SJSA1 (cell line): ENCODE measurements at regions not wholly inside any gene's neighbourhood (a gene's known extent, or its start where the extent isn't known, plus 50 kb on each side); places are given as distances from the start of the nearest gene placed in this dataset.

Source experiments
- DNase-seq, 2 experiments: peaks; one replicate each; pipeline ENCODE4 v3.0.0-alpha.2; 2015 to 2020; ENCODE audit warnings: low spot score in 2 of 2, low read depth in 1 of 2
- H3K27ac ChIP-seq: fragments of 250-450 bp; sonication (Bioruptor Pico); 2 replicates; pipeline ENCODE4 v1.5.1; 2020; ENCODE audit warnings: mild to moderate bottlenecking, moderate library complexity
- H3K27me3 ChIP-seq: fragments of 250-450 bp; sonication (Bioruptor Pico); replicated peaks from 2 replicates; pipeline ENCODE4 v1.5.1; 2020; ENCODE audit warnings: mild to moderate bottlenecking, moderate library complexity
- H3K36me3 ChIP-seq: fragments of 250-450 bp; sonication (Bioruptor Pico); 2 replicates; pipeline ENCODE4 v1.5.1; 2020; ENCODE audit warnings: mild to moderate bottlenecking
- H3K4me1 ChIP-seq: fragments of 250-450 bp; sonication (Bioruptor Pico); replicated peaks from 2 replicates; pipeline ENCODE4 v1.6.1; 2021; ENCODE audit warnings: mild to moderate bottlenecking
- H3K4me3 ChIP-seq: fragments of 250-450 bp; sonication (Bioruptor Pico); 2 replicates; pipeline ENCODE4 v1.5.1; 2020; ENCODE audit warnings: mild to moderate bottlenecking
- H3K9me3 ChIP-seq: fragments of 250-450 bp; sonication (Bioruptor Pico); replicated peaks from 2 replicates; pipeline ENCODE4 v1.5.1; 2020; ENCODE audit warnings: mild to moderate bottlenecking

DNA sequence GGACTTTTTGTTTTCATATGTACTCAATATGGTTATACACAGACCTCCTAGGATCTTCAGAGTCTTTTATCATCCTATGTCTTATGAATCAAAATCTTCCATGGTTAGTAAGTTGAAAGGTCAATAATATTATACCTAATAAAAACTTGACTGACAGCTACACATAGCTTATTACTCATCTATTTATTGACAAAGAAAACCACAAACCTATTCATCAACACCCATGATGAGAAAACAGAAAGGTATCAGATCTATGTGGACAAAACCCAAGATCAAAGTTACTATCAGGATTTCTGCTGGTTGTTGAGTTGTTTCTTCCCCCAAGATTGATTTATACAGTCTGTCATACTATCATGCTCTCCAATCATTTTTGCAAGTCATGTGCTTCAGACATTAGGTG is 460.1 kb upstream of the MANEA start:
- Histone ChIP-seq H3K27ac (no peak overlapping the region), H3K27me3 (no peaks in the 10 kb centered on the region), H3K4me1 (no peaks in the 10 kb centered on the region), H3K36me3 (no peaks in the 10 kb centered on the region), H3K9me3 (no peaks in the 10 kb centered on the region), H3K4me3 (no peak overlapping the region)
- DNase-seq: no peak

DNA sequence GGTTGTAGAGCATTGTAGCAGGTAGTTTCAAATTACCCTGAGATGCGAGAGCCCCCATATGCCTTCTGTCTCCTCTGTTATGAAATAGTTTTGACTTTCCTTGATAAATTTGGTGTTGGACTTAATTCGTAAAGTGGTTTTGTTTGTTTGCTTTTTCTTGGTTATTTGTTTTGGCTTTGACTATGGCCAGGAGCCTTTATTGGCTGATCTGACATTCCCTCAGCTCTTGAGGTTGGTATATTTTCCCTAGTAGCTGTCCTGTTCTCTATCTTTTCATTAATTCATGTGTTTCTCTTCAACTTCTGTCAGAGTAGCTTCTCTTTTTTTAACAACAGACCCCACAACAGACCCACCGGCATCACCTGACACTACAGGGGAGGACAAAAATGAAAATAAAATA is 457.4 kb upstream of the MANEA start:
- no peaks in the 10 kb centered on the region for H3K27me3 ChIP-seq
- no peak overlapping the region for H3K27ac ChIP-seq
- H3K36me3 ChIP-seq: no peaks in the 10 kb centered on the region
- no peak for DNase-seq
- no peaks in the 10 kb centered on the region for H3K9me3 ChIP-seq
- no peak overlapping the region for H3K4me3 ChIP-seq
- no peaks in the 10 kb centered on the region for H3K4me1 ChIP-seq

DNA sequence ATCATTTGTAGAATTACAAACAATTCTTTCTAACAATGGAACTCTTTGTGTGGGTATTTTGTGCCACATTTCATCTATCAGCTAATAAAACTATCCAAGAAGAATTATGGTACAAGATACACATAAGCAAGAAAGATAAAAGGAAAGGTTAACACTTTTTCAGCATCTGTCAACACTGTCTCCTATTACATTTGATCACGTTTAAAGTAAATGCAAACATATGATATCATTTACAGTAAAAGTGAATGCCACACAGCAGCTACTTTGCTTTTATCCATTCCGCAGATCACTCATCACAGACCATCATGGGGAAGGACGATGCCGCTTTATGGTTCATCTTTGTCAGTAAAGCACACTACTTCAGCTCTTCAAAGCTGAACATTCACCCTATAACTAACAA is 456.4 kb upstream of the MANEA start:
- DNase-seq: no peak
- Histone ChIP-seq H3K36me3 (no peaks in the 10 kb centered on the region), H3K4me3 (no peak overlapping the region), H3K27ac (no peak overlapping the region), H3K4me1 (no peaks in the 10 kb centered on the region), H3K27me3 (no peaks in the 10 kb centered on the region), H3K9me3 (no peaks in the 10 kb centered on the region)

DNA sequence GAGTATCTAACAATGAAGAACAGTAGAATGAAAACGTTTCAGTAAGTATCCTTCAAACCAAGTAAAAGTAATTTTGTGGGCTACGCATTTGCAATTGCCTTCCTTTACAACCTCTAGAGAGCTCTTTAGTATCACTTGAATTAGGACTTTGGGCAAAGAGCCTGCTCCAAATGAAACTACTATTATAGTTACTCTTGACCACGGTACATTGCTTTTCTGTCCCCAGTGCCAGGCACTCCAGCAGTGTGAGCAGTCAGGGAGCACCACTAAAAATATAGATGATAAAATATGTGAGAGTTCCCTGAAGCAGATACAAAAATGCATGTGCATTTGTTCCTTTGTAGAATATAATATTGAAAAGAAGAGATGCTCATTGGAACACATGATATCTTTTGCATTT is 450.1 kb upstream of the MANEA start:
- no peaks in the 10 kb centered on the region for H3K4me1 ChIP-seq
- H3K9me3 ChIP-seq: no peaks in the 10 kb centered on the region
- H3K27me3 ChIP-seq: no peaks in the 10 kb centered on the region
- DNase-seq: no peak
- no peak overlapping the region for H3K4me3 ChIP-seq
- H3K27ac ChIP-seq: no peak overlapping the region
- H3K36me3 ChIP-seq: no peaks in the 10 kb centered on the region

DNA sequence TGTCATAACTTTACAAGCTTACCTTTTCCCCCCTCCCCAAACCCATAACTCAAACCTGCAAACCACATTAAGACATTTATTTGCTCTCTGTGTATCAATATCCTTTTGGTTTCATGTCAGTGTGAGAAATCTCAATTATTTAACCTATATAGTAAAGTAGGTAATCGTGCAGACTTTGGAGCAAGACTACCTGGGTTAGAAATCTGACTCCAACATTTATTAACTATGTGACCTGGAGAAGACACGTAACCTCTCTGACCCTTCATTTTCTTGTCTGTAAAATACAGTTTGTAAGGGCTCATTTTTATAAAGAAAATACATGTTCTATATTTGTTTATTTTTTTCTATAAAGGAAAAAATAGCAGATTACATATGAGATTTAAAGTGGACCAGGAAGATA is 448.9 kb upstream of the MANEA start:
- Histone ChIP-seq H3K36me3 (no peaks in the 10 kb centered on the region), H3K27ac (no peak overlapping the region), H3K9me3 (no peaks in the 10 kb centered on the region), H3K4me1 (no peaks in the 10 kb centered on the region), H3K4me3 (no peak overlapping the region), H3K27me3 (no peaks in the 10 kb centered on the region)
- no peak for DNase-seq

DNA sequence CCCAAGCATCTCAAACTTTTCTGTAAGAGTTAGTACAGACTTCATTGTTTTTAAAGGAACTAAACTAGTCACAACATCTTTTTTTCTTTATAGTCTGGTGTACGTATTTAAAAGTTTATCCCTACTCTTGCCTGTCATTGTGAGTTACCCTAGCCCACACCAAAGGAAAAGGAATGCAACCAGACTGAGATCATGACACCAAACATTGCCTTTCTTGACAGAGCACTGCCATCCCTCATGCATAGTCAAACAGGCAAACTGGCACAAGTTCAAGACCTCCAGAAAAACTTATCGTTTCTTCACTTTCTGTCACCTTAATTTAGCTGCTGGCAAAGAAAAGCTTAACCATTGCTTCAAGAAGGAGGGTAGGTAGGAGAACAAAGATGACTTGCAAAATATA is 448.4 kb upstream of the MANEA start:
- DNase-seq: no peak
- no peaks in the 10 kb centered on the region for H3K4me1 ChIP-seq
- no peaks in the 10 kb centered on the region for H3K27me3 ChIP-seq
- H3K27ac ChIP-seq: no peak overlapping the region
- H3K36me3 ChIP-seq: no peaks in the 10 kb centered on the region
- no peak overlapping the region for H3K4me3 ChIP-seq
- no peaks in the 10 kb centered on the region for H3K9me3 ChIP-seq

DNA sequence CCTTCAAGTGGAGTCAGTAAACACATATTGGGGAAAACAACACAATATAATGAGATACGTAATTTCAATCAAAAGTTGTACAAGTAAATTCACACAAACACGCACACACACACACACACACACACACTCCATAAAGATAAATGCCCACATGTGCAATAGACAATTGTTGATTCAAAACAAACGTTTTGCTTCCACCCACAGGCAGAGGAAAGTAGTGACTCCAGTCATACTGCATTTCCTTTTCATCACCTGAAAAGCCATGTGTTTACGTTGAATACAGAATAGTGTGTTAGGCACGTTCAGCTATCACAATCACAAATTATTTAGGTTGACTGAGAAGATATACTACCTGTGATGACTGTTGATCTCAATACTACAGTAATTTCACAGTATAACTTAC is 443.8 kb upstream of the MANEA start:
- H3K9me3 ChIP-seq: no peaks in the 10 kb centered on the region
- H3K27me3 ChIP-seq: no peaks in the 10 kb centered on the region
- no peak for DNase-seq
- no peak overlapping the region for H3K4me3 ChIP-seq
- H3K27ac ChIP-seq: no peak overlapping the region
- H3K36me3 ChIP-seq: no peaks in the 10 kb centered on the region
- H3K4me1 ChIP-seq: no peaks in the 10 kb centered on the region

DNA sequence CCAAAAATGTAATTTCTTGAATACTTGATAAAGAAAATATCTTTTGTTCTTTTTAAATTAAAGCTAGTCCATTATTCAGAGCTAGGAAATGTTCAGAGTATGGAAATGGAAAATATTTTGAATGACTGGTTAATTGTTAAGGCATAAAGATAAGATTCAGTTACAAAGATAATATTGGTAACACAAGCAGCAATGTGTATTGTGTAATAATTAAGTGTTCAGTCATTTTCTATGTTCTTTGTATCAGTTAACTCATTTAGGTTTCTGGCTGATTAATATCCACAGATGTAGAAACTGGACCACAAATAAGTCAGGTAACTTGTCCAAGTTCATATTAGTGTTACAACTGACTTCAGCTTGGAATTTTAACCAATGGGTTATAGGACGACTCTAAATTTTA is 442.2 kb upstream of the MANEA start:
- no peak for DNase-seq
- H3K36me3 ChIP-seq: no peaks in the 10 kb centered on the region
- no peaks in the 10 kb centered on the region for H3K27me3 ChIP-seq
- H3K27ac ChIP-seq: no peak overlapping the region
- H3K4me1 ChIP-seq: no peaks in the 10 kb centered on the region
- H3K9me3 ChIP-seq: no peaks in the 10 kb centered on the region
- H3K4me3 ChIP-seq: no peak overlapping the region

DNA sequence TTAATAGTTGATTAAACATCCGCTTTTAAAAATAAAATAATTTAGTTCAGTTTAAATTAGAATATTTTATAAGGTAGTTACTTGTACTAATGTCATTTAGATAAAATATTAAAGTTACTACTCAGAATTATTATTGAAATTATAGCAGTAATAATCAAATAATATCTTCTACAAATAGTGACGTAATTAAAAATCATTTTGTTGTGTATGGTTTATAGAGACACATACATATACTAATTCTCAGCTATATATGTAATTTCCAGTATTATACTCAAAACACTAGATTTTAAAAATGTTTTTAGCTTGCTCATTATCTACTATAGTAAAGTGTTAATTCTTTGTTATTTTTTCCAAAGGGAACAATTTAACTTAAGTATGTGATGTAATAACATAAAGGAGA is 435.2 kb upstream of the MANEA start:
- Histone ChIP-seq H3K9me3 (no peaks in the 10 kb centered on the region), H3K27me3 (no peaks in the 10 kb centered on the region), H3K4me3 (no peak overlapping the region), H3K4me1 (no peaks in the 10 kb centered on the region), H3K27ac (no peak overlapping the region), H3K36me3 (no peaks in the 10 kb centered on the region)
- DNase-seq: no peak

DNA sequence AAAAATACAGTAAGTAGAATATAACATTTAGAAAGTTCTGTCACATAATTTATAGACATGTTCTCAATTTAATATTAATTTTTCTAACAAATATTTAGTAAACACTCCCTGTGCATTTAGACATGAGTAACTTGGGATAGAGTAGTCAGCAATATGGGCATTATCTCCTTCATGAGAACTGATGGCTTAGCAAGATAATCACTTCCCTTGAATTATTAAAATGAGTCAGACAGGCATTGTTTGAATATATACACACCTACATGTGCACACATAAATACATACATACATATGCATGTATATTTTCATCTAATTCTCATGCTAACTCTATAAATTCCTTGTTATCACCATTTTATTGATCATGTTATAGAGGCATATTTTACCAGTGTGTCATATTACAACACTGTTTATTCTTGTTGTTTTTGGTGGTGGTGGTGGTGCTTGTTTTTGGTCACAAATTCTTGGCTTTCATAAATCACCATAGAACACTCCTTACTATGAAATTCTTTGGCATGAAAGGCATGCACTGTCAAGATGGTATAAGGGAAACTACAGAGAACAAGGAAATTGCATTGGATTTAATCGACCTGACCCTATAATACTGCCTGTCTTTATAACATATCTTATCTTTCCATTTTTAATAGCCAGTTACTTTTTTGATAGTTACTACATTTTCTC is 434.5 kb upstream of the MANEA start:
- no peak overlapping the region for H3K4me3 ChIP-seq
- no peak for DNase-seq
- H3K27me3 ChIP-seq: no peaks in the 10 kb centered on the region
- no peaks in the 10 kb centered on the region for H3K36me3 ChIP-seq
- no peak overlapping the region for H3K27ac ChIP-seq
- no peaks in the 10 kb centered on the region for H3K9me3 ChIP-seq
- no peaks in the 10 kb centered on the region for H3K4me1 ChIP-seq

DNA sequence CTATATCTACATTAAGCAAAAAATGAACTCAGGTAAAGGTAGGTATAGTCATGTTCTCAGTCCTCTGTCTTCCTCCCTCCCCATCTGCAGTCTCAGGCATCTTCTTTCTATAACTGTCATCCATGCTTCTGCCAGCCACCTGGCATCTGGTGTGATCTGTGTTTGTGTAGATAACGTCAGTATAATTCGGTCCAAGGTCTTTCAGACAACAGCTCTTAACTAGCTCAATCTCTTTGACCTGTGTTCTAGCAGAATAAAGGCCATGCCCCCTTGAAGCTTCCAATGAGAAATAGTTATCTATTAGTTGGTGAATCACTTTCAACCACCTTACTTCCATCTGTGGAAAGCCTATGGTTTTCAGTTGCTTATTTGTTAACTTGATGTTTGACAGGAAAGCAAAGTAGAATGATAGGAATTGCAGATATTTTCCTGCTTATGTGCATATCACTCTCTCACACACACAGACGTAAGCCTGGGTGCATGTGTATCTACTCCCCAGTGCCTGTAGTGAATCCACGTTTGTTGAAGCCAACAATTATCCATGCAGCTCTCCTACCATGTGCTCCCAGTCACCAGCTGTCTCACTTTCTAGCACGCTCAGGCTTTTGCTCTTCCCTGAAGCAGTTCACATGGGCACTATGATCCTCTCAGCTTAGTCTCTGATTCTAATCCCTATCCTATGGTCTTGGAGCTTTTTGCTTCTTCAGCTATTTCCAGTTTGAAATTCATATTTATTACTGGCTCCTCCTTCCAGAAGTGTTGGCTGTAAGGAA is 433.7 kb upstream of the MANEA start:
- Histone ChIP-seq H3K27ac (no peak overlapping the region), H3K27me3 (no peaks in the 10 kb centered on the region), H3K9me3 (no peaks in the 10 kb centered on the region), H3K36me3 (no peaks in the 10 kb centered on the region), H3K4me1 (no peaks in the 10 kb centered on the region), H3K4me3 (no peak overlapping the region)
- no peak for DNase-seq

DNA sequence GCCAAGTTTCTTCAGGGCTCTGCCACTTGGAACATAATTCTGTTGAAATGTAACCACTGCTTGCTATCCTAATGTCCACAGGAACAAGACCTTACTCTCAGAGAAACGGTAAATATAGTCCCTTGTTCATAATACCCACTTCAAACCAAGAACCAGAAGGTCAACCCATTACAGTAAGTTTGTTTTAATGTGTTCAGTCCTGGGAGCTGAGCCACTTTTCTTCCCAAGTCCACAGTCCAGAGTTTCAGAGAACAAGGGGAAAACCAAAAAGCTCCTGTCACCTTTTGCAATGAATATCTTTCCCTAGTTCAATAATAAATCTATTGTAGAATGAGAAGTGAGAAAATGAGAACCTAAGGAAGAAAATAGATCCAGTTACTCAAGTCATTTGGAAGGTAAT is 431.9 kb upstream of the MANEA start:
- no peak for DNase-seq
- no peaks in the 10 kb centered on the region for H3K27me3 ChIP-seq
- H3K36me3 ChIP-seq: no peaks in the 10 kb centered on the region
- H3K4me1 ChIP-seq: no peaks in the 10 kb centered on the region
- no peak overlapping the region for H3K27ac ChIP-seq
- H3K4me3 ChIP-seq: no peak overlapping the region
- no peaks in the 10 kb centered on the region for H3K9me3 ChIP-seq

DNA sequence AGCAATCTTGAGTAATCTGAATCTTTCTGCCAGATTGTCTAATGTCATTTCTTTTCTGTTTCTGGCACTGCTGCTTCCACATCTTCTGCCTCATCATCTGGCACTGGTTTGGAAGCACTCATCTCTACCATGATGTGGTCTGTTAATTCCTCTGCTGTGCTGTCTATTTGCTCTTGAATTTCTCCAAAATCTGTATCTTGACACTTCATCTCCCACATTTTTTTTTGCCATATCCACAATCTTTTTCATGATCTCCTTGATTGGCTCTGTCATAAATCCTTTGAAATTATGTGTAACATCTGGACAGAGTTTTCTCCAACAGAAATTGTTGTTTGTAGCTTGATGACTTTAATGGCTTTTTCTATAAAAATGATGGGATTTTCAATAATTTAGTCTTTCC is 417.8 kb upstream of the MANEA start:
- no peaks in the 10 kb centered on the region for H3K4me1 ChIP-seq
- no peaks in the 10 kb centered on the region for H3K27me3 ChIP-seq
- H3K36me3 ChIP-seq: no peaks in the 10 kb centered on the region
- no peaks in the 10 kb centered on the region; the same call in 1 of the 2 replicates for H3K9me3 ChIP-seq
- no peak overlapping the region for H3K4me3 ChIP-seq
- DNase-seq: no peak
- H3K27ac ChIP-seq: no peak overlapping the region

DNA sequence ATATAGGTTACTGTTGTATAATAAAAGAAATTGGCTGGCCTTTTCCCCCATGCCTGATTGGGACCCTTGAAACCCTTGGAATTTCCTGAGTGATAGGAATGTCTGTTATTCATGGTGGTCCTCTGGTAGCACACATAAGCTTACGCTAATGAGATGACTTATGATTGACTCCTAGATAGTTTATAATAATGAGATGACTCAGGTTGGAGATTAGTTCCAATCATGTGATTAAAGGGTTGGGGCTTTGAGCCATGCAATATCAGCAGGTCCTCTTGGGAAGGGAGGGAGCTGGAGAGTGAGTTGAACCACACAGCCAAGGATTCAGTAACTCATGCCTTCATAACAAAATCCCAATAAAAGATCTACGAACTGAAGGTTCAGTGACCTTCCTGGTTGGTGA is 407.6 kb upstream of the MANEA start:
- no peaks in the 10 kb centered on the region for H3K9me3 ChIP-seq
- H3K4me1 ChIP-seq: no peaks in the 10 kb centered on the region
- H3K27ac ChIP-seq: no peak overlapping the region
- DNase-seq: no peak
- H3K4me3 ChIP-seq: no peak overlapping the region
- H3K27me3 ChIP-seq: no peaks in the 10 kb centered on the region
- H3K36me3 ChIP-seq: no peaks in the 10 kb centered on the region
